ENCODE measurements at regions not wholly inside any gene's neighbourhood (a gene's known extent, or its start where the extent isn't known, plus 50 kb on each side); places are given as distances from the start of the nearest gene placed in this dataset.
"Not testable (repeated sequence)": the region's sequence is repeated elsewhere in the genome, so short reads cannot be mapped to it uniquely, and the experiment has no call there.

DNA sequence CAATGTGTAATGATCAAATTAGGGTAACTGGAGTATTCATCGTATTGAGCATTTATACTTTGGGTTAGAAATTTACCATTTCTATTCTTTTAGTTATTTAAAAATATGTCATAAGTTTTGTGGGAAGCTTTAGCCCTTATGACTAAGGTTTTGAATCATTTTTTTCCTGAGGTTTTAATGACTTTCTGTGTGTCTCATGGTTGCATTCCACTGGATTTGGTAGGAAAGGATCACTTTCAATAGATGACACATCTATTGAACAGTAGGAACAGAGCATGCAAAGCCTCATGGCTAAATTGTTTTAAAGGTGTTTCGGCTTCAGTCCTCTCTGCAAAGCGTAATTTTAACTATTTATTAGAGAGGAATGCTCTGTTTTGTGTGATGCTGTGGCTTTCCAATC, 512.4 kb upstream of the CHD1 start:
- DNase-seq (ENCODE audit: low spot score) = no peak

DNA sequence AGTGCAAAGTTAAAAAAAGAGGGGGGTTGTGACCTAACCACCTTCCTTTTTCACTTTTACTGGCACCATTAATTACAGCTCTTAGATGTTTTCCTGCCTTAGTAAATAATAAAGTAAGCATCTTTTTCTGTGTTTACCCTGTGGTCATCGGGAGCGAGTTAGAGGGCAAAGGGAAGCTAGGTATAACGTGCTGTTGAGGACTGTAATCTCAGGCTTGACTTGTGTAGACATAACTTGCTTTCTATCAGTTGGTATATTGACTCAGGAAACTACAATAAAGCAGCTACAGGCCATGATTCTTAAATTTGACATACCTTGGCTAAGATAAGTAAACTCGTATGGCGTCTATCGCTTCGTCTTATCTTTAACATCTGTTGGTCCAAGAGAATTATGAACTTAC, 509.8 kb upstream of the CHD1 start:
- no peak for DNase-seq (ENCODE audit: low spot score)

DNA sequence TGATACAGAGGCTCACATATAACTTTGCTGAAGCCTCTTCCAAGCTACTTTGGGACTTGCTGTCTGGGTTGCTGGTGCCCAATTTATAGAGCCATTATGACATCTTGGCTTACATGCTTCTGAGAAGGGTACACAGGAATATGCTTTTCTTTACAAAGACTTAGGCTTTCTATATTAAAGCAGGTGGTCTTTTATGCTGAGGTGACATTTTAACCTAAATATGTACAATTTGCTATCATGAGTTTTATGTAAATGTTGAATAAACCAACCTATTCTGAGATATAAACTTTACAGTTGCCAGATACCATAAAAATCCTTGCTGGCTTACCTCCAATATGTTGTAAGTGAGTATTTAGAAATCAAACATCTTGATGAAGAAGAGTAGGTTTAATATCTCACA, 509.2 kb upstream of the CHD1 start:
- no peak for DNase-seq (ENCODE audit: low spot score)

DNA sequence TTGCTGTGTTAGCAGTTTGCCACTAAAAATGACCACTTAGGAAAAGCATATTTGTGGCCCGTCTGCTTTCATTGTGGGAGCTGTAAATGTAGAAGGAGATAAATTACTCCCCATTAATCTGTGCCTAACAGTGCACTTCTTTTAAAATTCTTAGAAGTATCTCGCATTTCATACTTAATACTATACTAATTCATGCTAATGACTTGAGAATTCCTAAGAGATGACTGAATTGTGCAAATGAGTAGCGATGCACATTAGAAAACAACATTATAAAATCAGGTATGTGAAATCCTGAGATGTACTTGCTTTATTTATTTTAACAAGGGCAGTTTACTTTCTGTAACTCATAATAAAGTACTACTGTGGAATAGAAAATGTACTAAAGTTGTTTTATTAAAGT, 494.6 kb upstream of the CHD1 start:
- DNase-seq (ENCODE audit: low spot score) = not testable (repeated sequence)

- DNase-seq (ENCODE audit: low spot score) = not testable (repeated sequence)
These were observed 489.8 kb upstream of the CHD1 start for GRCh38 chr5:99418640-99419039.

DNA sequence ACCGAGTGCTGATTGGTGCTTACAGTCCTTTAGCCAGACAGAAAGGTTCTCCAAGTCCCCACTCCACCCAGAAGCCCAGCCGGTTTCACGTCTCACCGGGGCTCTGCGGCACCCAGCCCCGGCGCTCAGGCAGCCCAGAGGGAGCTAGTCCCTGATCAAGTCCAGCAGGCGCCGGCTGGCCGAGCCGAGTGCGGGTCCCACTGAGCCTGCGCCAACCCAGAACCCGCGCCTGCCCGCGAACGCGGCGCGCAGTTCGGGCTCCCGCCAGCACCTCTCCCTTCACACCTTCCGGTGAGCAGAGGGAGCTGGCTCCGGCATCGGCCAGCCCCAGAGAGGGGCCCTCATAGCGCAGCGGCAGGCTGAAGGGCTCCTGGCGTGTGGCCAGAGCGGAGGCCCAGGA, 481.6 kb upstream of the CHD1 start:
- not testable (repeated sequence) for DNase-seq (ENCODE audit: low spot score)

DNA sequence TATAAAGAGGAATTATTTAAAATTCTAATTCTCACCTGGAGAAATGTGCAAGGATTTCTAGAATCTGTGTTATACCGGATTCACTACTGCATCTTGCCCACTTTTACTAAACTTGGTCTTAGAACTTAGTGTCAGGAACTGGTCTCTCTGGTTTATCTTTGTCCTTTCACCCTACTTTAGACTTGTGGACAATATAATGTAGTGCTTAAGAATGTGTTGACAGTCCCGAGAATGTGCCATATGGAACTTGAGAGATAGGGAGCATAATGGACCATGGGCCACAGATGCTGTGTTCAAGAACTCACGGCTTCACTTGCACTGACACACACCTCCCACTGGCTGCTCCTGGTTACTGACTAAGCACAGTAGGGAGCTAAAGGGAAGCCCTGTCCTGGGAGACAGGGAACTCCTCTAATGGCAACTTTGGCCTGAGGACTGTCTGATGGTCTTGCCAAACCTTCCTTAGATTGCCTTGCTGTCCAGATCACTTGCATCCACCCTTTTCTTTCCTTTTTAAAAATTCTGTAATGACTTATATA, 476.0 kb upstream of the CHD1 start:
- DNase-seq (ENCODE audit: low spot score) = not testable (repeated sequence)

DNA sequence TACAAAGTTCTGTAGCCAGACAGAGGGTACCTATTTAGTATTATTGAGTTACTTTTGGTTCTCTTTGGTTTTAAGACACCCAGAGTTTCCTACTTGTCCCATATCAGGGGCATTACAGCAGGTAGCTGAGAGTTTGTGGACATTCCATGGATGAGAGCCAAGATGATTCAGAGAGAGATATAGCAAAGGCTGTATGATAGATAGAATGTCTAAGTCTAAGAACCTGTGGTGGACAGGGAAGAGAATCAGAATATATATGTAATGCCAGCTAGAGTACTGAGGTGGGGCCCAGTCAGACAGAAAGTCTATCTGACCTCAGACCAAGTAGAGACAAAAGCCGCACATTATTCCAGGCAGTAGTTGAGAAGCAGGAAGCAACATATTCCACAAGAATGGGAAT, 471.8 kb upstream of the CHD1 start:
- not testable (repeated sequence) for DNase-seq (ENCODE audit: low spot score)

GRCh38 chr5:99398976-99399375, 470.2 kb upstream of the CHD1 start:
- no peak for DNase-seq (ENCODE audit: low spot score)

DNA sequence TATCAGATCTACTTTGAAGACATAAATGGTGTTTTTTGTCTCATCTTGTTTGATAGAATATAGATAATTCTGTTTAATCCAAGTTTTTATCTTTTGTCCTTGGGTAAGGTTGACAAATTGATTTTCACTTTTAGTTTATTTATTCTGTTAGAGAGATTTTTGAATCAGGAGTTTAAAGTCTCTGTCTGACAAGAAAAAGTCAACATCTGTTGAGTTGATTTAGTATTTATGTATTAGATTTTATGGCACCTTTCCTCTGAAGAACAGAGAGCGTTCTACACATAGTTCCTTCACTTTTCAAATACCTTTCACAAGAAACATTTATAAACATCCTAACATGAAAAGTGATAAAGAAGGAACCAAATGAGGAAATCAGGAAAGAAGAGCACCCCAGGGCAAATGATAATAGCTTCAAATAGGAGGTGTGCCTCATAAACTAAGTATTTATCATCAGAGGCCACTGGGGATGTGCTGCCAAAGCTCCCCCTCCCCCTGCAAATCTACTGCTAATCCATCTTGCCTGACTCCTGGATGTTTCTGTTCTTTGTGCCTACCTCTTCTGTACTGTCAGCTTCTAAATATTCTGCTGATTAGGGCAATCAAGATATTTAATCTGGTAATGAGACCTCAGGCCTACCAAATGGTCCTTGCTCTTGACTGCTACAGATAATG, 457.7 kb upstream of the CHD1 start:
- no peak for DNase-seq (ENCODE audit: low spot score)

GRCh38 chr5:99379187-99379586, 450.4 kb upstream of the CHD1 start:
- no peak for DNase-seq (ENCODE audit: low spot score)

- DNase-seq (ENCODE audit: low spot score) = no peak
These were observed 449.6 kb upstream of the CHD1 start for GRCh38 chr5:99378443-99378842.

- no peak for DNase-seq (ENCODE audit: low spot score)
These were observed 441.2 kb upstream of the CHD1 start for GRCh38 chr5:99369797-99370593.

DNA sequence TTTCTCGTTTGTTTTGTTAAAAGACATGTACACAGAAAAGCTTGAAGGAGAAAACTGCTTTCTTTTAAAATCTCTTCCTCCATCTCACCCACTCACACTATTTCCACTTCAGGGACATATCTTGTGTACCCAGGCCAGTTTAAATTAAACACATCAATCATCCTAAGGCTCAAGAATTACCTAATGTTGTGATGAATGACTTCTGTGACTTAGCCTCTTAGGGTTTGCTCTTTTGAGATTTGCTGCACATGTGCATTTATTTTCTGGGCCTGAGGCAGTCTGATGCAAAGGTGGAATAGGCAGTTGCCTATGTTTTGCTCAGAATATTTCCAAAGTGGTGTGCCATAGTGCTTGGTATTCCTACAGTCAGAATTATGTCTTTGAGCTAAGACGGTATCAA, 439.9 kb upstream of the CHD1 start:
- DNase-seq (ENCODE audit: low spot score) = no peak

GRCh38 chr5:99355881-99356280, 427.1 kb upstream of the CHD1 start:
- DNase-seq (ENCODE audit: low spot score) = no peak

- no peak for DNase-seq (ENCODE audit: low spot score)
These were observed 421.0 kb upstream of the CHD1 start for GRCh38 chr5:99349787-99350186.

- DNase-seq (ENCODE audit: low spot score) = no peak
These were observed 419.8 kb upstream of the CHD1 start for GRCh38 chr5:99348597-99348996.

DNA sequence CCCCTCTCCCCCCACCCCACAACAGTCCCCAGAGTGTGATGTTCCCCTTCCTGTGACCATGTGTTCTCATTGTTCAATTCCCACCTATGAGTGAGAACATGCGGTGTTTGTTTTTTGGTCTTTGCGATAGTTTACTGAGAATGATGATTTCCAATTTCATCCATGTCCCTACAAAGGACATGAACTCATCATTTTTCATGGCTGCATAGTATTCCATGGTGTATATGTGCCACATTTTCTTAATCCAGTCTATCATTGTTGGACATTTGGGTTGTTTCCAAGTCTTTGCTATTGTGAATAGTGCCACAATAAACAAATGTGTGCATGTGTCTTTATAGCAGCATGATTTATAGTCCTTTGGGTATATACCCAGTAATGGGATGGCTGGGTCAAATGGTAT, 411.0 kb upstream of the CHD1 start:
- not testable (repeated sequence) for DNase-seq (ENCODE audit: low spot score)

- no peak for DNase-seq (ENCODE audit: low spot score)
These were observed 406.1 kb upstream of the CHD1 start for GRCh38 chr5:99334936-99335335.

DNA sequence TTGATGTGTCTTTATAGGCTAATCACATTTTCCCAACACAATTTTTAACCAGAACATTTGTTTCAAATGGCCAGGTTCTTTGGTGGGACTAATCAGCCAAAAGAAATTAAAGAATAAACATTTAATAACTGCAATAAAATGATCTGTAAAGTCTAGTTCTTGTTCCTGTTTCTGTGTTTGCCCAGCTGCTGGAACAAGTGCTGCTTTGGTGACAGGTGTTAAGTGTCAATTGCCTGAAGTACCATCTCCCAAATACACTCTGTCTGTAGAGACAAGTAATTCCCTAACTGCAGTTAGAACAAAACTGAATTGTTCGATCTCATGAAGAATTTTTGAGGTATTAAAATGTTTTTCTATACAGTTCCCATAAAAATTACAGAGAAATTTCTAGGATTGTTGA, 402.3 kb upstream of the CHD1 start:
- no peak for DNase-seq (ENCODE audit: low spot score)

DNA sequence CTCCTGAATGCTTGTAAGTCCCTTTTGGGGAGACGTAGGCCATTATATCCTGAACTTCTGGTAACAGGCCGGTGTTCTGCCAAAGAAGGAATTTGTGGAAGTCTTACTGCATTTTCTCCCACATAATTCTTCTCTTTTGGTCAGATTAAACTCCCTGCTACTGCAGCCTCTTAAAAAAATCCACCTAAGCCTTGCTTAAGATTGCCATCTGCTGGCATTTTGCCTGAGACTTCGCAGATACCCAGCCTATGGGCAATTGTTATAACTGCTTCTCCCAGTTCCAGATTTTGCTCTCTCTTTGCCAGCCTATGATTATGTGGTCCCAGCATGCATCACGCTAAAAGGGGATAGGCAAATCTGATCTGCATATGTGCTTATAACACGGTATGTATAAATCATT, 391.6 kb upstream of the CHD1 start:
- no peak for DNase-seq (ENCODE audit: low spot score)

DNA sequence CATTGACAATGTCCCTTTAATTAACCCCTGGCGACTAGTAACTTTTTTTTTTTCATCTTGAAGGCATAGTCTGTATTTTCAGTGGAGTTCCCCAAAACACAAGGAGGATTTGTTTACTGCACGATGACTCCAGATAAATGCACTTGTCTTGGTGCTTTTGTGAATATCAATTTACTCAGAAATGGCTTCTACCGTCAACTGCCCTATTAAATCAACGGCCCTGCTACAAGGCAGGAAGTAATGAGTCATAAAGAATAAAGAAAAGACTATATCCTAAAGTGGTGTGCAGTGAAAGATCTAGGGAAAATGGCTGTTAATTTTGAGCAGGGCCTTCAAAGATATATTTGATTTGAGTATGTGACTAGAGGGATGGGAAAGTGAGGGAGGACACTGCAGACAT, 388.3 kb upstream of the CHD1 start:
- no peak for DNase-seq (ENCODE audit: low spot score)

DNA sequence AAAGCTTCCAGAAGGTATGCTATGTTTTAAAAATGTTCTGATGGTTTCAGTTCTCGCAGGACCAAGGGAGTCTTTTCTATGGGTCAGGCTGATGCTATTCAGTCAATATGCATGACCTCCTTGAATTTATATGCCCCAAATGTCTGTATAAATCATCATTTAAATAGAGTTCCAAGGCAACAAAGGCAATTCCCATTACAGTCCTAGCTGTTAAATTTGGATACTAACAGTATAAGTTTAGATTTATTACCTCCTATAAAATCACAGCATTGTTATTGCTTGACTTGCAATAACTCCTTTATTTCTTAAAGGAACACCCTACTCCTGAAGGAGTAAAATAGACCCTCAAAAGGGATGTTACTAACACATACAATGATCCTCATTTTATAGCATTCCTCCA, 387.7 kb upstream of the CHD1 start:
- no peak for DNase-seq (ENCODE audit: low spot score)
